Psoas muscle (tissue), 7 donors: ENCODE measurements at regions not wholly inside any gene's neighbourhood (a gene's known extent, or its start where the extent isn't known, plus 50 kb on each side); places are given as distances from the start of the nearest gene placed in this dataset.
A peak's percentile ranks its signal among the peaks of the same experiment; 100 is the strongest.

Experiments
- ATAC-seq, 4 donors: fragments of 200-7000 bp; cut with Tn5 transposase; one replicate each; pipeline ENCODE4 v1.9.1; 2020; ENCODE audit warnings: moderate library complexity in 3 of 4, mild to moderate bottlenecking in 2 of 4
- DNase-seq, 2 donors: peaks; one replicate each; pipeline ENCODE4 v3.0.0-alpha.2; 2020
- H3K27ac ChIP-seq: fragments of 200-600 bp; one replicate; pipeline ENCODE4 v1.8.0; 2022
- H3K27me3 ChIP-seq, 3 donors: fragments of 200-600 bp in 1 of 3; one replicate each; pipeline versions ENCODE4 v1.6.1 to v1.8.0; 2013 to 2022; ENCODE audit warnings: low read length in 2 of 3, mild to moderate bottlenecking in 2 of 3, moderate library complexity in 1 of 3; ENCODE audit not compliant: insufficient read depth in 3 of 3
- H3K36me3 ChIP-seq, 2 donors: fragments of 200-600 bp in 1 of 2; one replicate each; pipeline versions ENCODE4 v1.6.1 to v1.8.0; 2013 to 2022; ENCODE audit warnings: low read depth in 1 of 2, mild to moderate bottlenecking in 1 of 2, moderate library complexity in 1 of 2; ENCODE audit not compliant: insufficient read depth in 1 of 2
- H3K4me1 ChIP-seq: fragments of 200-600 bp; one replicate; pipeline ENCODE4 v1.8.0; 2022
- H3K4me3 ChIP-seq: fragments of 200-600 bp; one replicate; pipeline ENCODE4 v1.8.0; 2022; ENCODE audit warnings: mild to moderate bottlenecking
- H3K9me3 ChIP-seq: fragments of 200-600 bp; one replicate; pipeline ENCODE4 v1.8.0; 2022
- CTCF ChIP-seq: fragments of 200-600 bp; IDR thresholded peaks from one replicate; pipeline ENCODE4 v1.8.0; 2022; ENCODE audit warnings: antibody characterized with exemption
- WGBS, 3 donors: extraction: QIAGEN DNeasy Blood & Tissue Kit; methylation state at CpG; one replicate each; pipeline versions ENCODE4 v1.1.6 to v1.1.7; 2013; 5-methylcytosine and 5-hydroxymethylcytosine counted together
- intact Hi-C, 2 donors: fragments of 100-400 bp; cut with DNase I; formaldehyde crosslinking; loops; one replicate each; pipeline versions ENCODE4 v1.11.0 to v1.14.2; 2022
- donor health status: healthy with polysubstance abuse.
- donor health status: DM: no; HTN: no; CAD: no; lungs with moderate emphysema.
- donor health status: Bipolar disorder and iron deficiency.
- donor health status: healthy.
- donor health status: DM: yes; HTN: yes; CAD: no.
- donor health status: DM: no; HTN: no; CAD: no.
- donor health status: DM: yes; HTN: yes; CAD: no.

- no peak for ATAC-seq
- Histone ChIP-seq H3K4me1 (peaks cover 12% of the 10 kb centered on the region), H3K27ac (no peak overlapping the region), H3K4me3 (no peak overlapping the region), H3K36me3 (no peaks in the 10 kb centered on the region), H3K27me3 (no peaks in the 10 kb centered on the region), H3K9me3 (no peaks in the 10 kb centered on the region)
- no peak for TF ChIP-seq CTCF
- intact Hi-C loops: no loop called here
- no peak for DNase-seq
- 70 to 85% (median 77%) methylated on average over 5 of the region's 5 CpGs for WGBS, 3 donors
These were observed 139.6 kb upstream of the UNC5B start for GRCh38 chr10:71072823-71073210.

GRCh38 chr10:71073451-71074175, 138.8 kb upstream of the UNC5B start:
- Histone ChIP-seq H3K36me3 (no peaks in the 10 kb centered on the region), H3K9me3 (no peaks in the 10 kb centered on the region), H3K27ac (no peak overlapping the region), H3K4me3 (no peak overlapping the region), H3K27me3 (no peaks in the 10 kb centered on the region), H3K4me1 (peaks cover 12% of the 10 kb centered on the region)
- DNase-seq (no peak), ATAC-seq (no peak)
- TF ChIP-seq CTCF: no peak
- intact Hi-C loops: no loop called here
- WGBS, 3 donors: 72 to 82% (median 81%) methylated on average over 12 of the region's 12 CpGs

GRCh38 chr10:71074176-71074755, 138.1 kb upstream of the UNC5B start:
- no peaks in the 10 kb centered on the region for H3K36me3 ChIP-seq
- 85 to 92% (median 92%) methylated on average over 7 of the region's 7 CpGs for WGBS, 3 donors
- TF ChIP-seq CTCF: no peak
- no peak overlapping the region for H3K27ac ChIP-seq
- no peak for ATAC-seq
- intact Hi-C loops: no loop called here
- no peaks in the 10 kb centered on the region for H3K27me3 ChIP-seq
- H3K4me3 ChIP-seq: no peak overlapping the region
- H3K4me1 ChIP-seq: peaks cover 6% of the 10 kb centered on the region
- no peaks in the 10 kb centered on the region for H3K9me3 ChIP-seq
- DNase-seq: no peak

- no peaks in the 10 kb centered on the region for H3K36me3 ChIP-seq
- H3K4me1 ChIP-seq: peaks cover 5% of the 10 kb centered on the region
- ATAC-seq: peak in 2 of 4 donors; percentile 38 to 51
- no peaks in the 10 kb centered on the region for H3K9me3 ChIP-seq
- H3K4me3 ChIP-seq: no peak overlapping the region
- H3K27ac ChIP-seq: no peak overlapping the region
- 20 to 30% (median 22%) methylated on average over 8 of the region's 8 CpGs for WGBS, 3 donors
- TF ChIP-seq CTCF: no peak
- intact Hi-C loops: no loop called here
- DNase-seq: no peak
- H3K27me3 ChIP-seq: no peaks in the 10 kb centered on the region
These were observed 137.1 kb upstream of the UNC5B start for GRCh38 chr10:71075086-71075758.
